ENCODE measurements at regions not wholly inside any gene's neighbourhood (a gene's known extent, or its start where the extent isn't known, plus 50 kb on each side); places are given as distances from the start of the nearest gene placed in this dataset.
"Not testable (repeated sequence)": the region's sequence is repeated elsewhere in the genome, so short reads cannot be mapped to it uniquely, and the experiment has no call there.

DNA sequence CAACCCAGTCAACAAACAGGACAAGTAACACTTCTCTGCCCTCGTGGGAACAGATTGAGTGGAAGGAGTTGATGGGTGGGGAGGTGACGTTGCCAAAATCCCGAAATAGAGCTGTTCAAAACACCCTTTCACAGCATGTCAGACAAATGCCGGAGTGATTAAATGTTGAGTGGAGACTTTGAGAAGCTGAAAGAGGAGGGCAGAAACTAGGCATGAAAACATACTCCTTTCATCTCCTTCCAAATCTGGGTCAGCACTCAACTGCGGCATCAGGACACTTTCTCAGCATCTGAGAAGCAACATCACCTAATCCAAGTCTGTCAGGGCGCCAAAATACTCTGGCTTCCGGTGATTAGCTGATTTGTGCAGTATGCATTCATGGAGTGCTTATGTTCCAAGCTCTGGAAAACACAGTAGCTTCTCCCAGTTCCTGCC is 51.5 kb upstream of the MRI1 start:
- DNase-seq = no peak

DNA sequence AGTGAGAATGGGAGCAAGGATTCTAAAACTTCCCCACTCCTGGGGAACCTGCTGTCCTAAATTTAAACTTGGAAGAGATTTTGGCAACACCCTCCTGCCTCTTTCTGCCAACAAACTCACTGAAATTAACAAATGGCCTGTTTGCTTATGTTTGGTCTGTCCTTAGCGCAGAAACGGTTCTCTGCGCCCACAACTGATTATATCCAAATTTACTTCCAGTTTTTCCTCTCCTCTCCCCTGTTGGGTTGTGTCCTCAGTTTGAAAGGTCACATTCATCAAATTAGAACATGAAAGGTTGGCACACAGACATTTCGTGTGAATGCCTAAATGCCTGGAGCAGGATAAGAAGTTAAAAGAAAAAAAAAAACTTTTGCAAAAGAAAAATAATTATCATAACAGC is 56.4 kb upstream of the MRI1 start:
- no peak for DNase-seq

DNA sequence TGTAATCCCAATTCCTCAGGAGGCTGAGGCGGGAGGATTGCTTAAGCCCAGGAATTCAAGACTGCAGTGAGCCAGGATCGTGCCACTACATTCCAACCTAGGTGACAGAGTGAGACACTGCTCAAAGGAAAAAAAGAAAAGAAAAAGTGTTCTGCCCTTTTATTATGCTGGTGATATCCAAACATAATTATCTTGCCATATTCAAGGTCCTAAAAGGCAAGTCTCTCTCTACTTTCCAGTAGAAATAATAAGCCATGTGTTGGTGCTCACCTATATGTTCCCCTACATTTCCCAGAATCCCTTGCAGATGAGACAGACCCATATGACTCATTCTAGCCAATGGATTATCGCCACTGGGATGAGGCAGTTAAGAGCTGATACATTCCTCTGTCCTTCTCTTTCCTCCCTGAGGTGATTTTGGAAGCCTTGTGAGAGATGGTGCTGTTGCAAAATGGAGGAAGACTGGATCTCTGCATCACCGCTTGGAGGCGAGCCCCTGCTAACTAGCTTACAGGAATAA is 58.3 kb upstream of the MRI1 start:
- DNase-seq = no peak

DNA sequence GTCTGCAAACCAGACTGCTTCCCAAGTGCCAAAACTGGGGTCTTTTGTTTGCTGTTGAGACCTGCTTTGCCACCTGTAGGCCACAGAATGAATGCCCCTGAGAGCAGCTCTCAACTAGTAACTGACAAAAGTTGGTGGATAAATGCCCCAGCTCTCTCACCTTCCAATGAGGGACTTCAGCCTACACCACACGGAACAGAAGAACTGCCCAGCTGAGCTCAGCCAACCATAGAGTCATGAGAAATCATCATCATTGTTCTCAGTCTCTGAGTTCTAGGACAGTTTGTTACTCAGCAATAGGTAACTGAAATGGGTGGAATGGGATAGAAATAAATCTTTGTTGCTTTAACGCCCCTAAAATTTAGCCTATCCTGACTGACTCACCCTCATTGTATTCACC is 59.1 kb upstream of the MRI1 start:
- no peak for DNase-seq

DNA sequence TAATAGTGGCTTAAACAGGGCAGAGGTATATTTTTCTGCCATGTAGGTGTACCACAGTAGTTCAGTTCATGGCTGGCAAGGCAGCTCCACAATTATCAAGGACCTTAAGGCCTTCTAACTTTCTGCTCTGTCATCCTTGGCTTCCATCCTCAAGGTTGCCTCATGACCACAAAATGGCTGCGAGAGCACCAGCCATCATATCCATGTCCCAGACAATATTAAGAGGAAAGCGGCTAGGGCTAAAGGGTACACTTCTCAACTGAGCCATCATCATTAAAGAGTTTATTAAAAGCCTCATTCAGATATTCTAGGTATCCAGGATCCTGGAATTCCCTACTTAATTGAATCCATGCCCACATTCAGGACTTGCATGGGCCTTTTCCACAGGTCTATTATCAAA is 62.7 kb upstream of the MRI1 start:
- no peak for DNase-seq

DNA sequence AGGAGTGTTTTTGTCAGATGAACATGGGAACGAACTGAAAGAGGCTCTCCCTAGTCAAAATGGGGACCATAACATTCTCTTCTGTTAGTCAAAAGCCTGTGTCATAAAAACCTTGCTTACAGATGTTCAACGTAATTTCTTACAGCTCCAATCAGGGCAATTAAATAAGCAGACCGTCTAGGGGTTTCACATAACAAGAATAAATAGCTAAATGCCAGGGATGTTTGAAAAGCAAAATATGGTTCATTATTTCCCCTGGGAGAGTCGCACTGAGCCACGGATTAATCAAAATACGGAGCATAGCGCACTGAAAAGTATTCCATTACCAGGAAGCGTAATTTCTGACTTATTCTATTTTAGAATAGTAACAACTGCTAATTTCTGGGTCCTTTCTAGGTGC is 63.7 kb upstream of the MRI1 start:
- DNase-seq = no peak

DNA sequence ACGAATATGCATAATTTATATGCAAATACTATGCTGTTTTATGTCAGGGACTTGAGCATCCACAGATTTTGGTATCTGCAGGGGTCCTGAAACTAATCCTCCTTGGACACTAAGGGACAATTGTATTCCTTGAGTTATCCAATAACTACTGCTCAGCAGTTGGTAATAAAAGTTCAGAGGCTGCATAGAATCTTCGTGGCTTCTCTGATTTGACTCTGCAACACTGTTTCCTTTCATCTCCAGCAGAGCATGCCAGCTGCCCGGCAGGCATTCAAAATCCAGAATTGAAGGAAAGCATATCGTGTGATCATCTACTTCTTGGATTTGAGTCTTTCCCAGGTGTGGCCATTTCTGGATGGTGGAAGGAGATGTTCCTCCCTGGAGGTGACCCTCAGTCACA is 64.5 kb upstream of the MRI1 start:
- no peak for DNase-seq

DNA sequence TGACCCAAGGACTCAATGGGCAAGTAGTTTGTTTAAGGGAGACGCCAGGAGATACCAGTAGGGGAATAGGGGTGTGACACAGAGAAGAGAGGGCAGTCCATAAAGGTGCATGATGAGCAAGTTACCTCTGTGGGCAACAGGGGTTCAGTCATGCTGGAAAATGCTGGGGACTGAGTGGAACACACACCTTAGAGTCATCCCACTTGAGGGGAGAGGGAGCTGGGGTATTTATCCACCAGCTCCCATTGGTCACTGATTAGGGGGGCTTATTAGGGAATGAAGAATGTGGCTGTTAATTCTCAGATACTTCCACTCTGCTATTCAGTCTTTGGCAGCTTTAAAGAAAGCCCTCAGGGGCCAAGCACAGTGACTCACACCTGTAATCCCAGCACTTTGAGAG is 67.5 kb upstream of the MRI1 start:
- no peak for DNase-seq

DNA sequence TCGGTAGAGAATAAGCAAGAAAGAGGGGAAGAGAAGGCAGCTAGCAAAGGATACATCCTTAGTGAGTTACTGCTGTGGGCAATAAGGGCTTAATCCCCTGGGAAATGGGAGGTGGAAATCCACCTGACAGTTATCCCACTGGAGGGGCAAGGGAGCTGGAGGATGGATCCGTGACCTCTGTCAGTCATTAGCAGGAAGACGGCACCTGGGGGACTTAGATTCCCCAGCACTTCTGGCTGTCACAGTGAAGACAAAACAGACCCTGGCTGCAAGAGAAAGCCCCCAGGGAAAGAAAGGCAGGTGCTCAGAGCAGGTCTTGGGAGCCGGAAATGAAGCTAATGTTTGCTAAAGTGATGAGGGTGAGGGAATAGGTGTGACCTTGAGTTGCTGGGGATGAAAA is 70.4 kb upstream of the MRI1 start:
- DNase-seq = no peak

DNA sequence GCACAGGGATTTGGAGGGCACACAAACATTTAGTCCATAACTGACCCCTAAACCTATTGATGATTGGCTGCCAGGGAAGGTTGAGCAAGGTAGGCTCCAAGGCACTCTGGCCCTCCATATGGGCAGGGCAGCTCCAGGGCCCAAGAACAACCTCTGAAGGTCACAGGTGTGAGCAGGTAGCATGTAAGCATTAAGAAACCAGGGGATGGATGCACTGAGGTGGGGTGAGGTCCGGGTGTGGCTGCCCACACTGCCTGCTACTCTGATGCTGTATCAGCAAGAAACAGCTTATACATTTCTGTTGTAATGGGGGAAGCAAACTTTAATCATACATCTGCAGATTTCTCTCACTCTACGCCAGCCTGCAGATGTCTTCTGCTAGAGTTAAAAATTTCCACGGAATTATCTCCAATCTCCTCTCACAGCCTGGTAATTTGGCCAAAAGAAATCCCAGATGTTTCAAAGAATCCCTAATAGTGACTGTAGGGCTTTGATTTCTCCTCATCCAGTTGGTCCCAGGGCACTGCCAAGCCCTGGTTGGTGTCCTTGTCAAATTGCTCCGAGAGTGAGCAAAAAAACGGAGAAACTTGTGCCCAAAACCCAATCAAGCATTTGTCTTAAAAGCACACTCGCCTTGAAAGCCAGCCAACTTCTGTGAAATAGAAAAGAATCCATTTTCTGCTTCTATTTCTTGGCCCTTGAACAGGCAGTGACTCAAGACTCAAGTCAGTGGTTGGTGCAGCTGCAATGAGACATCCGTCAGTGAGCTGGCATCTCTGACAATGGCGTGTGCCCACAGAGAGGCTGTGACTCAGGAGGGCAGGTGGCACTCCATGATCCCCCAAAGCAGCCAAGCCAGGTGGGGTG is 72.5 kb upstream of the MRI1 start:
- no peak for DNase-seq

DNA sequence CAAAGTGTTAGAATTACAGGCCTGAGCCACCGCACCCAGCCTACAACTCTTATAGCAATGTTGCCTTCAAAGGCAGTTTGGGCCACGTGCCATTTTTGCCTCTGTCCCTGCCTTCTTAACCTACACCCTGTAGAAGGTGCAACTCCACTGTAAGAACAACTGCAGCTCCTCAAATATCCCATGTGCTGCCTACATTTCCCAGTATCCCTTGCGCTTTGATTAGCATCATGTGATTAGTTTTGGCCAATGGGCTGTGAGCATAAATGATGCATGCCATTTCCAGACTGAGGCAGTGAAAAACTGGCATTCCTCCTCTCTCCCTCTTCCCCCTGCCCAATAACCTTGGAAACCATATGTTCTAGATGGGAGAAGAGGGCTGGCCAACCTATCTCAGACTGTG is 75.2 kb upstream of the MRI1 start:
- peak; percentile 34 for DNase-seq

DNA sequence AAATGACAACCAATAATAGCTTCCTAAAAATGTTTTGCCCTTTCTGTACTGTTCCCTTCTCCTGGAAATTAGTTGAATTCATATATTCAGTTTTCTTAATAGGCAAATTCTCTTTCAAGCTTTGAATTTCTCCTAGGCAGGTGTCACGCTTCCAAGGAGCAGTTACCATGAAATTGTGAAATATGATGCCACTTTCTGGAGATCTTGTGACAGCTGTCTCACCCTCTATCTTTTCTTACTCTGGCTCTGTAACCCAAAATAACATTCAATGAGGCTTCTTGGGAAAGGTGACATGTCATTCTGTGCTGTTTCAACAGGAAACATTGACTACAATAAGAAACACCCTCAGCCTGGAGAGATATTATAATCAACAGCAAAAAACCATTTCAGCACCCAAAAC is 80.3 kb upstream of the MRI1 start:
- no peak for DNase-seq

DNA sequence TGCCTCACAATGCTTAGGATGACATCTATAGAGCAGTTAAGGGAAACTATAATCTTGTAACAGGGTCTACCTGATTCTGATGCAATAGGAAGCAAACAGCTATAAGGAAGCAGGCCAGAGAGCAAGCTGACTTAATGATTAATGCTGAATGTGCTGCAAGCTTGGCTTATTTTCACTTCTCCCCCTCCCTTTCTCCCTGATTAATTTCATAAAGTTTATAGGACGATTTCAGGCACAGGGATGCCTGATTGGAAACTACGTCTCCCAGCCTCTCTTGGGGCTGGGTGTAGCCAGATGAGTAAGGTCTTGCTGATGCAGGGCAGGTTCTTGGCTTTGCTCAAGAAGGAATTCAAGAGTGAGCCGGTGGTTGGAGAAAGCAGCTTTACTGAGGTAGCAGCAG is 82.8 kb upstream of the MRI1 start:
- no peak for DNase-seq

DNA sequence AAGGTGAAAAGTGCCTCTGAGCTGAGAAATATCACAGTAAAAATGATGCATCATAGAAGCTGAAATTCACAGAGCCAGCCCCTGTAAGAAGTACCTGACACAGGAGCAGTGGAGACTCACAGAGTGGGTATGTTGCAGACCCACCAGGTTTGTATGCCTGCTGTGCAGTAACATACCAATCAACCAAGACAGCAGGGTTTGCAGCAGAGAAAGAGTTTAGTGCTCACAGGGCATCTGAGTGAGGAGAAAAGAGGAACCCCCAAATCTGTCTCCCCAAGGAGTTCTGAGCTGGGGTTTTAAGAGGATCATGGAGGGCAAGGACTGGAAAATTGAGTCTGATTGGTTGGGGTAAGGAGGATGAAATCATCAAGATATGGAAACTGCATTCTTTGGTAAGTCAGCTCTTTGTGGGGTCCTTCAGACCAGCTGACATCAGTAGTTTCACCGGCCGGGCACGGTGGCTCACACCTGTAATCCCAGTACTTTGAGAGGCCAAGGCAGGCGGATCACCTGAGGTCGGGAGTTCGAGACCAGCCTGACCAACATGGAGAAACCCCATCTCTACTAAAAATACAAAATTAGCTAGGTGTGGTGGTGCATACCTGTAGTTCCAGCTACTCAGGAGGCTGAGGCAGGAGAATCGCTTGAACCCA is 83.5 kb upstream of the MRI1 start:
- not testable (repeated sequence) for DNase-seq

DNA sequence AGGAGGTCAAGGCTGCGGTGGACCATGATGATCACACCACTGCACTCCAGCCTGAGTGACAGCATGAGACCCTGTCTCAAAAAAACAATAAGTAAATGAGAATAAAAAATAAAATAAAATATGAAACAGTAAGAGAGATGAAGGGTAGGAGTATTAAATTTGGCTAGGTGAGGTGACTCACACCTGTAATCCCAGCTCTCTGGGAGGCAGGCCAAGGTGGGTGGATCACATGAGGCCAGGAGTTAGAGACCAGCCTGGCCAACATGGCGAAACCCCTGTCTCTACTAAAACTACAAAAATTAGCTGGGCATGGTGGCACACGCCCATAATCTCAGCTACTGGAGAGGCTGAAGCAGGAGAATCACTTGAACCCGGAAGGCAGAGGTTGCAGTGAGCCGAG is 87.4 kb upstream of the MRI1 start:
- not testable (repeated sequence) for DNase-seq

DNA sequence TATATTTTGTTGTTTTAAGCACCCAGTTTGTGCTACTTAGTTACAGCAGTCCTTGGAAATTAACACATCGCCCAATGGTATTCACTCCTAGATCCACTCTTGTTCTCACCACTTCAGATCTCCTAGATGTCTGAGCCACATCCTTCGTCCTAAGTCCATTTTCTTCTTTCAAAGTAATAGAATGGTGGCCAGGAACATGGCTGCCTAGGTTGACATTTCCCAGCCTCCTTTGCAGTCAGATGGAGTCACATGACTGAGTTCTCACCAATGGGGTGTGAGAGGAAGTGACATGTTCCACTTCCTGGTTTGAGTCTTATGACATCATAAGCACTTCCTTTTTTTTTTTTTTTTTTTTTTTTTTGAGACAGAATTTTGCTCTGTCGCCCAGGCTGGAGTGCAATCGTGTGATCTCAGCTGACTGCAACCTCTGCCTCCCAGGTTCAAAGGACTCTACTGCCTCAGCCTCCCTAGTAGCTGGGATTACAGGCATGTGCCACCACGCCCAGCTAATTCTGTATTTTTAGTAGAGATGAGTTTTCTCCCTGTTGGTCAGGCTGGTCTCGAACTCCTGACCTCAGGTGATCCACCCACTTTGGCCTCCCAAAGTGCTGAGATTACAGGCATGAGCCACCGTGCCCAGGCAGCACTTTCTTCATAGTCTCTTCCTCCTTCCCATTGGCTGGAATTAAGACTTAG is 91.7 kb upstream of the MRI1 start:
- peak; percentile 41 for DNase-seq

DNA sequence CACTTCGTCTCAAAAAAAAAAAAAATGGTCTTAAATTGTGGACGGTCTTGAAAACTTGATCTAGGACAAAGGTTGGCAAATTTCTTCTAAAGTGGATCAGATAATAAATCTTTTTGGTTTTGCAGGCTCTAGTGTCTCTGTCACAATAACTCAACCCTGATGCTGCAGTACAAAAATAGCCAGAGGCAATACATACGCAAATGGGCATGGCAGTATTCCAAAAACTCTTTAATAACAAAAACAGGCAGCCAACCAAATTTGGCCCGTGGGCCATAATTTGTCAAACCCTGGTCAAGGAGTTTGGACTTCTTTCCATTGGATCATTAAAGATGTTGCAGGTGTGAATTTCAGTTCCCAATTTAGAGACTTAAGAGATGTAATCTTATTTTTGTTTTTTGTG is 93.5 kb upstream of the MRI1 start:
- DNase-seq = no peak

DNA sequence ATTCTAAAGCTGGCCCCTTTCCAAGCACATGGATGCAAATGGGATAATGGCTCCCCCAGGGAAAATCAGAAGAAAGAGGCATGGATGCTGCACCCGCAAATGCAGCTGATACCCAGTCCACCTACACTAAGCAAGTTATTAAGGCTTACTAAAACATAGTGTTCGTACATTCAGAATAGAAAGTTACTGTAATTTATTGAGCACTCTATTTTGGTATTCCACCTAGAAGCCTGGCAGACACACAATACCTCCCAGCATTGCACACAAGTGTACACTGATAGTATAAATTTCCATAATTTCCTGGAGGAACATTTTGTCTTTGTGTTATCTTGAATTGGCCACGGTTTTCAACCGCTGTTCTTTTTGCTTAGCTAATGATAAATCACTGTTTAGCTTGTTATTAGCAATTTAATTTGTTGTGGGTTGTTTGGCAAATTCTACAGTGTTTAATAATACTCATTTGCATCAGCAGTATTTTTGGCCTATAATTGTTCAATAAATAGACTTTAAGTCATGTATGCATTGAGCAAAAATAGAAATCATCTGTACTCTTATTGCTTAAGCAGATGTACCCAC is 94.5 kb upstream of the MRI1 start:
- no peak for DNase-seq

DNA sequence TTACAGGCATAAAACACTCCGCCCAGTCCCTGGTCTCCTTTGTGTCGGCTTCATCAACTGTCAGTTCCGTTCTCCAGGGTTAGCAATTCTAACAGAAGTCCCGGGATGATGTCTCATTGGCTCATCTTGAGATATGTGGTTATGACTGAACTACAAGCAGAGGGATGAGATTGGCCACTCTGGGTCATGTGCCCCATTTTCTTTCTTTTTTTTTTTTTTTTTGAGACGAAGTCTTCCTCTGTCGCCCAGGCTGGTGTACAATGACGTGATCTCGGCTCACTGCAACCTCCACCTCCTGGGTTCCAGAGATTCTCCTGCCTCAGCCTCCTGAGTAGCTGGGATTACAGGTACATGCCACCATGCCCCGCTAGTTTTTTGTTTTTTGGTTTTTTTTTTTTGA is 95.4 kb upstream of the MRI1 start:
- DNase-seq = no peak

DNA sequence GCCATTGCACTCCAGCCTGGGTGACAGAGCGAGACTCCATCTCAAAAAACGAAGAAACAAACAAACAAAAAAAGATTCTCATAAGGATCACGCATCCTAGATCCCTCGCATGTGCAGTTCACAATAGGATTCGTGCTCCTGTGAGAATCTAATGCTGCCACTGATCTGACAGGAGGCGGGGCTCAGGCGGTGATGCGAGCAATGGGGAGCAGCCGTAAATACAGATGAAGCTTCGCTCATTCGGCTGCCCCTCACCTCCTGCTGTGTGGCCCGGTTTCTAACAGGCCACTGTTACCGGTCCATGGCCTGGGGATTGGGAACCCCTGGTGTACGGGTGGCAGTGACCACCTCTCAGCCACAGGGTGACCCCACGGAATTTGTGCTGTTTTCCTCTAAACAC is 98.2 kb upstream of the MRI1 start:
- no peak for DNase-seq

DNA sequence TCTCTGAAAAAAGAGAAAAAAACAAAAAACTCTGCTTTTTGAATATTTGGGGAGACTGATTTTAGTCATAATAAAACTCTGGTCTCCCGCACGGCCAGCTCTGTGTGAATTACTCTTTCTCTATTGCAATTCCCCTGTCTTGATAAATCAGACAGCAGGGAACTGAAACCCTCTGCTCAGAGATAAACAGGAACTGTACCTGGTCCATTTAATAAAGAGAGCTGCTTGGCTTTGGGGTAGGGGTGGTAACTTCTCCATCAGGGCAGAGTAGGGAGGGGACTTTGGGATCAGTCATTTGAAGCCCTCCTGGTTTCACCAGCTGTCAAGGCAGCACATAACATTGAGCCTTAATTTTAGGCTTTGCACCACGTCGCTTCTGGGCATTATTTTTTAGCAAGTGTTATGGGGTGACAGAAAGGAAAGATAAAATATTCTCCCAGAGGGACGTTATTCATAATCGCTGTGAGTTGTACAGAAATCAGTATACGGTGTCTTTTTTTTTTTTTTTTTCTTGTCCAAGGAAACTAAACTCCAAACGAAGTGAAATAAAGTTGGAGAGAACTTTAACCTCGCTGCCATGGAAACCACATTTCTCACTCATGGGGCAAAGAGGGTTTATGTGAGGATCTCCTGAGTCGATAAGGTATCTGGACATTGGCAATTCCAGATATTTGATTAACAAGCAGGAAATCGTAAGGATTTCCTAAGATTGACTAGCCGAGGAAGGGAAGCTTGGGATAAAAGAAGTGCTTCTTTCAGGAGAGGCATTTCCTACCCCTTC is 99.0 kb upstream of the MRI1 start:
- DNase-seq = no peak

DNA sequence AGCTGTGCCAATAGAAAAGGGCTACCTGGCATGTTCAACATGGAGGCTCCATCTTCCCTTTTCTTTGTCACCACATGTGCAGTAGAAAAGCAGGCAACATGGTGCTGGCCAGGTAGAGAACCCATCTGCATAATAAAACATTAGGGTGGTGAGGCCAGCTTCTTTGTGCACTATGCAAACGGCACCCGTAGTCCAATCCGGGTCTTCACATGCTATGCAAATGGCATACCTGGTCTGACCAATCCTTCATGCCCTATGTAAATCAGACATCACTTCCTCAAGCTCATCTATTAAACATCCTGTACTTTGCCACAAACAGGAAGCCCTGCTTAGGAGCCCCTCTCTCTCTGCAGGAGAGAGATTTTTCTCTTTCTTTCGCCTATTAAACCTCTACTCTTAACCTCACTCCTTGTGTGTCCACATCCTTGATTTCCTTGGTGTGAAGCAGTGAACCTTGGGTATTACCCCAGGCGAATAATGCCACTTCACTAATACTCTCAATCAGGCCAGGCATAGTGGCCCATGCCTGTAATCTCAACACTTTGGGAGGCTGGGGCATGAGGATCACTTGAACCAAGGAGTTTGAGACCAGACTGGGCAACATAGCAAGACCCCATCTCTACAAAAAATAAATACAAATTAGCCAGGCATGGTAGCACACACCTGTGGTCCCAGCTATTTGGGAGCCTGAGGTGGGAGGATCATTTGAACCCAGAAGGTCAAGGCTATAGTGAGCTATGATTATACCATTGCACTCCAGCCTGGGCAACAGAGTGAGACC is 111.3 kb upstream of the MRI1 start:
- DNase-seq = no peak
